ENCODE measurements at regions not wholly inside any gene's neighbourhood (a gene's known extent, or its start where the extent isn't known, plus 50 kb on each side); places are given as distances from the start of the nearest gene placed in this dataset.

DNA sequence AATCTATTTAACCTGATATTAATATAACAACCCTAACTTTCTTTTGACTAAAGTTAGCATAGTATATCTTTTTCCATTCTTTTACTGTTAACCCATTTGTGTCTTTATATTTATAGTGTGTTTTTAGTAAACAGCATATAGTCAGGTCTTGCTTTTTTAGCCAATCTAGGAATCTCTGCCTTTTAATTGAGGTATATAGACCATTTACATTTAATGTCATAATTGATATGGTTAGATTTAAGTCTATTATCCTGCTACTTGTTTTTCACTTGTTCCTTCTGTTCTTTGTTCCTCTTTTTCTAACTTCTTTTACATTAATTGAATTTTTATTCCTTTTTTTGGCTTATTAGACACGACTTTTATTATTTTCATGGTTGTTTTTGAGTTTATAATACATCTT, 174.4 kb downstream of the KCTD15 start:
- no peaks in the 10 kb centered on the region for H3K36me3 ChIP-seq
- H3K9me3 ChIP-seq = no peaks in the 10 kb centered on the region
- TF ChIP-seq CTCF (IDR thresholded peaks at IDR 0.05) = no peak
- H3K27ac ChIP-seq = no peak overlapping the region
- H3K4me3 ChIP-seq (ENCODE audit: low read depth in 1 of 2, low read length in 1 of 2) = no peak overlapping the region
- no peaks in the 10 kb centered on the region for H3K4me1 ChIP-seq (ENCODE audit: control insufficient read depth in 1 of 2, insufficient read depth in 1 of 2, low read depth in 1 of 2, low read length in 1 of 2)
- H3K27me3 ChIP-seq = no peaks in the 10 kb centered on the region

GRCh38 chr19:33977756-33978685, 181.4 kb downstream of the KCTD15 start:
- H3K4me1 ChIP-seq (ENCODE audit: control insufficient read depth in 1 of 2, insufficient read depth in 1 of 2, low read depth in 1 of 2, low read length in 1 of 2) = no peaks in the 10 kb centered on the region
- no peak for TF ChIP-seq CTCF (IDR thresholded peaks at IDR 0.05)
- no peaks in the 10 kb centered on the region for H3K27me3 ChIP-seq
- H3K36me3 ChIP-seq = no peaks in the 10 kb centered on the region
- no peak overlapping the region for H3K4me3 ChIP-seq (ENCODE audit: low read depth in 1 of 2, low read length in 1 of 2)
- no peak overlapping the region for H3K27ac ChIP-seq
- H3K9me3 ChIP-seq = no peaks in the 10 kb centered on the region

DNA sequence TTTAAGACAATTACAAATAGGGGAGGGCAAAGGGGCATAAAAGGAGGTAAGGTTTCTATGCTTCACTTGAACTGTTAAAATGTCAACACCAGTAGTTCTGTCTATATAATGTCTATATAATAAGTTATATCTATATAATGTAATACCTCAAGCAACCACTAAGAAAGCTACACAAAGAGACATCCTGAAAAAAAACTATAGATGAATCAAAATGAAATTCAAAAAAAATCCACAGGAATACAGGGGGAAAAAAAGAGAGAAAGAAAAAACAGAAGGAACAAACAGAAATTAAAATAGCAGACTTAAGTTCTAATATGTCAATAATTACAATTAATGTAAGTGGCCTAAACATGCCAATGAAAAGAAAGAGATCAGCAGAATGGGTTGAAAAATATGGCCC, 186.0 kb downstream of the KCTD15 start:
- Histone ChIP-seq H3K27me3 (no peaks in the 10 kb centered on the region), H3K27ac (no peak overlapping the region), H3K4me1 (ENCODE audit: control insufficient read depth in 1 of 2, insufficient read depth in 1 of 2, low read depth in 1 of 2, low read length in 1 of 2) (no peaks in the 10 kb centered on the region), H3K9me3 (no peaks in the 10 kb centered on the region), H3K4me3 (ENCODE audit: low read depth in 1 of 2, low read length in 1 of 2) (no peak overlapping the region), H3K36me3 (no peaks in the 10 kb centered on the region)
- TF ChIP-seq CTCF (IDR thresholded peaks at IDR 0.05) = no peak

DNA sequence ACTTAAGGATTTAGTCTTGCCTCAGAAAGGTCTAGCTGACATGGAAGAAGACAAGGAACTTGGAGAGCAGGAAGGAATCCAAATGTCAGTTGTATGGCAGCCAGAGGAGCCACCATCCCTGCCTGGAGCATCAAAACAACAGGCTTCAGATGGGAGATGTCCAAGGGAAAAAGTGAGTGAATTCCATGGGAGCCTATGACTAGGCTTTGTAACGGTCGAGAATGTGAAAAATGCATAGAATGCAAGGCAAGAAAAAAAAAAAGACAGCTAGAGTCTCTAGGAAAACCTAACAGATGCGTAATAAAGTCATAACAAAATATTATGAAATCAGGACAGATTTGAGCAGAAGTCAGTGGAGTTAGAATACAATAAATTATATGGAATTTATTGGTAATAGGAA, 183.7 kb upstream of the LSM14A start:
- H3K27ac ChIP-seq = no peak overlapping the region
- H3K4me1 ChIP-seq (ENCODE audit: control insufficient read depth in 1 of 2, insufficient read depth in 1 of 2, low read depth in 1 of 2, low read length in 1 of 2) = no peaks in the 10 kb centered on the region
- no peaks in the 10 kb centered on the region for H3K36me3 ChIP-seq
- no peaks in the 10 kb centered on the region for H3K27me3 ChIP-seq
- H3K9me3 ChIP-seq = no peaks in the 10 kb centered on the region
- no peak for TF ChIP-seq CTCF (IDR thresholded peaks at IDR 0.05)
- H3K4me3 ChIP-seq (ENCODE audit: low read depth in 1 of 2, low read length in 1 of 2) = no peak overlapping the region

GRCh38 chr19:33997690-33998089, 174.6 kb upstream of the LSM14A start:
- TF ChIP-seq CTCF (IDR thresholded peaks at IDR 0.05) = no peak
- no peaks in the 10 kb centered on the region for H3K9me3 ChIP-seq
- H3K27me3 ChIP-seq = peaks cover 17% of the 10 kb centered on the region
- H3K4me1 ChIP-seq (ENCODE audit: control insufficient read depth in 1 of 2, insufficient read depth in 1 of 2, low read depth in 1 of 2, low read length in 1 of 2) = no peaks in the 10 kb centered on the region
- no peak overlapping the region for H3K4me3 ChIP-seq (ENCODE audit: low read depth in 1 of 2, low read length in 1 of 2)
- no peaks in the 10 kb centered on the region for H3K36me3 ChIP-seq
- no peak overlapping the region for H3K27ac ChIP-seq

Data from neutrophil (primary cell).